DMS53 treated with DMSO at 0.1 percent for 48 hours (cell line): ENCODE measurements at regions not wholly inside any gene's neighbourhood (a gene's known extent, or its start where the extent isn't known, plus 50 kb on each side); places are given as distances from the start of the nearest gene placed in this dataset.
"Not testable (repeated sequence)": the region's sequence is repeated elsewhere in the genome, so short reads cannot be mapped to it uniquely, and the experiment has no call there.

Experiments
- DNase-seq: peaks from one replicate; lab custom pipeline; 2025; ENCODE audit not compliant: unreplicated experiment; lab: John Stamatoyannopoulos, UW

DNA sequence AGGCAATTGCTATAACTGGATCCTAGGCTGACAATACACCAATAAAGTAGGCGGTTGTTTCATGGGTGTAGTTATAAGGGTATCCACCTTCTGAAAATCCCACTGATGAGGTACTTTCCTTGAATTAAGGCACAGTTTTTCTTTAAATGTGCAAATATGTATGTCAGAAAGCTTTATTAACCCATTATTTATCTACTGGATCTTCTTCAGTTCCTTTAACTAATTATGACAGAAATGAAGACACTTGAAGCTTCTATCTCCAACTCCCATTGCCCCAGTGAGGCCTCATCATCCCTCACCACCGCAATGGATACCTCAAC is 159.6 kb upstream of the KLF3 start:
- DNase-seq, result no peak

DNA sequence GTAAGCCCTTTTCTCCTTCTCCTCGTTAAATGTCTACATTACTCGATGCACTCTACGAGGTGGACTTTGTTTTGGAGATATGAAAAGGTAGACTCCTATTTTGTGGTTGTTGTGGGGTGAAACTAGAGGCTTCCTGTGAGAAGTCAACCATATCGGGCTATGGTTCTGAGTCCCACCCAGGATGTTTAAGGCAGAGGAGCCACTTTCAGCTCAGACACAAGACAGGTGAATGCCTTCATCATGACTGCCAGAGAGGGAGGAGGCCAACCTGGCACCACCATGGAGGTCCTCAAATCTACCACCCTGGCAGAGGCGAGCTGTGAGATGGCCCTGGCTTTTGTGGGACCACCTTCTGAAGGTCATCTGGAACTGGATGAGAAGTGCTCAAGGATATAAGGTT is 154.4 kb upstream of the KLF3 start:
- no peak for DNase-seq

DNA sequence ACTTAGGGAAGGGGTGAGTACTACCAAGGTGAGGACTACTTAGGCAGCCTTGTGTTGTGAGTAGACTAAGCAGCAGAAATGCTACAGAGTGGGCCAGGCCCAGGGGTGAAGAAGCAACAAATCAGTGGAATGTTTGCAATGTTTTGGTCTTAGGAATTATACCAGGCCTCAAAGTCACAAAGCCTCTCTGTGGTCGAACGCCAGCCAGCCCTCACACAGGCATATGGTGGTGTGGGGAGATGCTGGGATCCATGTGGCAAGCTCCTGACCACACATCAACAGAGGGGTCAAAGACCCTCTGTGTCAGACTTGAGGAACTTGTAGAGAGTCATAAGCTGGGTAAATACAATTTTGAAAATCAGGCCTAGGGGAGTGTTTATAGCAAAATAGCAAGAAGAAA is 153.8 kb upstream of the KLF3 start:
- DNase-seq, result no peak

DNA sequence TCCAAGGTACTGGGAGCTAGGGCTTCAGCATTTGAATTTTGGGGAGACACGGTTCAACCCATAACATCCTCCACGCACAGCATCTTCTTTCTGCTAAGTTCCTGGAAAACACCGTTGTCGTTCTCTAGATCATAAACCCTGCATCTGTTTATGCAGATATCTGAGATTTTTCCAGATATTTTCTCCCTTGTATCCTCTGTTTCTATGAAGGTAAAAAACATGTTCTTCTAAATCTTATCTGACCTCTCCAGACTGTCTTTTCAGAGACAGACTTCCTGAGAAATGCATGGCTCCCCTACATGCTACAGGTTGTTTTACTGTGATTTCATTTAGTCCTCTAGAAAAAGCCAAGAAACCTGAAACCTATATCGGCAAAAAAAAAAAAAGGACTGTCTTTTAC is 152.3 kb upstream of the KLF3 start:
- DNase-seq, result no peak

DNA sequence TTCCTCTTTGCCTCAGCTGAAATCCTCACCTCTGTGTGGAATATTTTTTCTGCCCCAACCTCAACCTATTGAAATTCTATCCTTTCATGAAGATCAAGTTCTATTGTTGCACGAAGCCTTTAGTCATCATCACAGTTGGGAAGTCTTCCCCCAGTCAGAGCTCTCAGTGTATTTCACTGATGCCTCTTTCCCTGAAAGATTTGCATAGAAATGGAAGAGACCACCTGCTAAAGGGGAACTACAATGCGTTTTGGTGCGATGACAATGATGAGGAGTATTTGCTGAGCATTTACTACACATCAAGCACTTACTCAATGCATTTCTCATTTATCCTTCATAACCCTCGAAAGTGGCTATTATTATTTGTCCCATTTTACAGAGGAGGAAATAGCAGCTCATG is 151.2 kb upstream of the KLF3 start:
- peak; percentile 11 for DNase-seq

DNA sequence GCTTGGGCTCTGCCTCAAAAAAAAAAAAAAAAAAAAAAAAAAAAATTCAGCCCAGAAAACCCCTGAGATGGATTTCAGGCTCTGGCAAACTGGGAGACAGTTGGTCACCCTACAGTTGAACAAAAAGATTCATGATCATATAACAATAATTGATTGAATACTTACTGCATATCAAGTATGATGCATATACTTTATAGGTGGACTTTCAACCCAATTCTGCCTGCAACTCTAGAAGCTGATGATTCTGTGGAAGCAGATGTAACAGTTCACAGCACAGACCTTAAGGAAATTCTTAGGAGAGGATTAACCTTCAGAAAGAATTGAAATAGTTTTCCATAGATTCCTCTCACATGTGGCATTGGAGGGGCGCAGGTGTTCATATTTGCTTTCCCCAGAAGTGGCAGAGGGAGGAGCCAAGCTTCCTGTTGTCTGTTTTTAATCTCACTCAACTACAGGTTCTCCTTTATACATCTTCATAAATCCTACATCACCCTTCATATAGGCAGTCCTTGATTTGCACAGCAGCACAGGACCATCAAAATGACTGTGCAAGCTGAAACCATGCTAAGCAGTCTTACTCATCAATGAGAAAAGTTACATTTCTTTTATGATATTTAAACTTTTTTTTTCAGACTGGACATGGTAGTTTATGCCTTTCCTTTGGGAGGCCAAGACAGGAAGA is 149.4 kb upstream of the KLF3 start:
- DNase-seq, result peak; percentile 85

DNA sequence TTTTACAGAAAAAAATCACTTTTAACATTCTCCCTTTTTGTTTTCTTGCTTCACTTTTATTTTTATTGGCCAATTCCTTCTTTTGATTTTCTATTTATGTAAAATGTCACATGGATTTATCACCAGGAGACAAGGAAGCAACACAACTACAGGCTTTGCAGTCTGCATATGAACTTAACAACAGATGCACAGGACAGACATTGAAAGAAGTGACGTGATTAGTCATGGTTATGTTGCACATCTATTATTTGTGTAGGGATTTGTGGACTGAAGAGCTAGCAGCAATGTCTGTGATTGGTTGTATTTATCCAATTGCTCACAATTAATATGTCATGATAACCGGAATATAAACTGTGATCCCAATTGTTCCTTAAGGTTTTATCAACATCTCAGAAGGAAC is 147.8 kb upstream of the KLF3 start:
- DNase-seq, result peak; percentile 96

DNA sequence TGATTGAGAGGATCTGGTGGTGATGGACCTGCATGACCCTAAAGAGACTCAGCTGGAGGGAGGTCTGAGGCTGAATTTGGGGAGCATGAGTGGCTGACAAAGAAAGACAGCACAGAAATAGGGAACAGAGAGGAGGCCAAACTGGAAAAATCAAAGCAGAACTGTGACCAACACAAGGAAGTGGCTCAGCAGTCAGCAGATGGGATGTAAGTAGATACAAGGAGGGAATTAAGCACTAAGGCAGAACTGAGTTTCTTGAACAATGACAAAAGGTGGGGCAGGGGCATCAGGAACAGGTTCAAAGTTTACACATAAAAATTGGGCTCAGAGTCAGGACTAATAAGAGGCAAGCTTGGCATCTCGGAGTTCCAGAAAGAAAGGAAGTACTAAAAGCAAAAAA is 144.3 kb upstream of the KLF3 start:
- no peak for DNase-seq

DNA sequence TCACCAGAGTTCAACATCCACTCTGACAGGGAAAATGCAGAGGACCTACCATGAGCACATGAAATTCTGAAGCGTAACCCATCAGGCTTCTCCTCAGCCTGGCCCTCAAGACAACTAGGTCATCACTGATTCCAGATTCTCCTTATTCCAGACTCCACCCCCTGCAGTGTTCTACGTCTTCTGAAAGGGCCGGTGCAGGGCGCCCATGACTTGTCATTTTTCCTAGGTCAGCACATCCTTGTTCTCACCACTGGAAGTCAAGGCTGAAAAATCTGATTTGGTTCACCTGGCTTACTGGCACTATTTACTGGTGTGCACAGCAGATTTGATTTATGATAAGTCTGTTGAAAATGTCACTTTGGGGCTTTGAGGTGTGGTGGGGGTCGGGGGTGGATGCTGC is 140.9 kb upstream of the KLF3 start:
- DNase-seq, result no peak

DNA sequence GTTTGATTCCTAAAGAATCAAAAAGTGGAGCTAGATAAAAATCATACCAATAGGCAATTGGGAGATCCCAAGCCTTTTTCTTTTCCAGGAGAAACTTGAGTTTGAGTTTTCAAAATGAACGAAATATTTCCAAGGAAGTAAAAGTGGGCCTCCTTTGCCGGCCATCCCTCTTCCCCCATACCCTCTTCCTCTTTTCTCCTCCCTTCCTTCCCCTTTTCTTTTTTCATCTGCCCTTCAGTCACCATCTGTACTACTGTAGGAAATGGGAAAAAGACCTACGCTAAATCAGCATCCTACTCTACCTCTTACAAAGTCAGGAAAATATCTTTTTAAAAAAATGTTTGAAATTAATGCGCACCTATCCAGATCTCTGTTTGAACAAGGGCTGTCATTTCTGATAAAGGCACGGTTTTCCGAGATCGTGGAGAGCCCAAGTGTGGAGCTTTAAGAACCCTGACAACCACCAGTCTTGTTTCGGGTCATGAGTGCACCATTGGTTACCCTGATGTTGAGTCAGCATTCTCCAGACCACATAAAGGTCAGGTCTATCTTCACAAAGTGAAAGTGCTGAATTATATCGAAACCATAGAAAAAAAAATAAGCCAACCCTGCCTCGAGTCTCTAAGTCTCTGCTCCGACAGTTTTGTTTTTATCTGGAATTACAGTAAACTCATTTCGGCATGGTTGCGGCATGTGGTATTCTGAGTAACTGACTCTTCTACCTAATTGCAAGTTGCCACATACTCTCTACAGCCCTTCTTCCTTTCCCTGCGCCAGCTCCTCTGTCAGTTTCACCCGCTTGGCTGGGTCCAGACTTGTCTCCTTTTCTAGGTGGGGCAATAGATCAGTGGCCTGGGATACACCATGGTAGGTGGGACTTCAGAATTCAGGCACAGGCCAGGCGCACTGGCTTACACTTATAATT is 140.2 kb upstream of the KLF3 start:
- no peak for DNase-seq

DNA sequence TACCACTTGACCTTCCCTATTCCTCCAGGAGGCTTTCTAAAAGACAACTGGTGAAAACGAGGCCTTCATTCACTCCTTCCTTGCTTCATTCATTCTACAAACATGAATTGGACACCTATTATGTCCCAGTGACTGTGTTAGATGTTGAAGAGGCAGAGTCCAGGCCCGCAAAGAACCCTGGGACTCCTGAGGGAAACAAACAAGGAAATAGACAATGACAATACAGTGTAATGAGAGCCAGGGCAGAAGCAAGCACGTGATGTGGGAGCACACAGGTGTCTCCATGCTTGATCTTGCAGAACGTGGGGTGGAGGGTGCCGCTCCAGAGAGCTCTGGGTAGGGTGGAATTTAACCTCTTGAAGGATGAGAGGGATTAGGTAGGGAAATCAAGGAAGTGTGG is 137.6 kb upstream of the KLF3 start:
- peak; percentile 76 for DNase-seq

DNA sequence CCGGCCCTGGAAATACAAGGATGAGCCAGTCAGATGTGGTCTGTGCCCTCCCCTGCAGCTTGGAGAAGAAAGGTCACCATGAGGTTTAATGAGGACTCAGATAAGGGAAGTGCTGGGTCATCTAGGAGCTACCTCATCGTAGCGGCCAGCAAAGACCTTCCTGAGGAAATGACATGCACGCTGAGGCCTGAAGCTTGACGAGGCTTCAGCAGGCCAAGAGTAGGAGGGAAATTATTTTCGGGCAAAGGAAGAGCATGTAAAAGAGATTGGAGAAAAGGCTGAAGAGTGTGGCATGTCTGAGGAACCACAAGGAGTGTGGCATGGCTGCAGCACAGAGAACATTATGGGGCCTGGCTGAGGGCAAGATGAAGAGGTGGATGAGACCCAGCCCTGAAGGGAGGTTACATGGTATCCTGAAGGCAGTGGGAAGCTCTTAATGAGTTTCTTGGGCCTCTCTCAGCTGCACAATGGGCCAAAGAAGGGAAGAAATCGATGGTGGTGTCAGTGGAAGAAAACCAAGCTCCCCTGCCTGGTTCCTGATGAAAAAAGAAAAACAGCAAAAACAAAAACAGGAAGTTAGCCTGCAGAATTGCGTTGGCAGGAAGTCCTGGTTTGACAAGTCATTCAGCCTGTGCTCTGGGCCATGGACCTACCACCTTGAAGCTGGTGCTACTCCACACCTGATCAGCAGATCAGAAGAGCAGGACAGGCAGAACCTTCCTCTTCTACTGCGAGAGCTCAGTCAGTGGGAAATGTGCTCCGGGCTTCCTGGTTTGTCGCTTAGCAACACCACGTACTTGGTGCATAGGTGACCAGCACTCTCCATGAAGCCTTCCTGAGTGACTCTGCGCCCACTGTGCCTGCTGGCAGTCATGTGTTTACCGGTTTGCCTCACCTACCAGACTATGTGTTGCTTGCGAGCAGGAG is 134.5 kb upstream of the KLF3 start:
- DNase-seq, result peak; percentile 99

DNA sequence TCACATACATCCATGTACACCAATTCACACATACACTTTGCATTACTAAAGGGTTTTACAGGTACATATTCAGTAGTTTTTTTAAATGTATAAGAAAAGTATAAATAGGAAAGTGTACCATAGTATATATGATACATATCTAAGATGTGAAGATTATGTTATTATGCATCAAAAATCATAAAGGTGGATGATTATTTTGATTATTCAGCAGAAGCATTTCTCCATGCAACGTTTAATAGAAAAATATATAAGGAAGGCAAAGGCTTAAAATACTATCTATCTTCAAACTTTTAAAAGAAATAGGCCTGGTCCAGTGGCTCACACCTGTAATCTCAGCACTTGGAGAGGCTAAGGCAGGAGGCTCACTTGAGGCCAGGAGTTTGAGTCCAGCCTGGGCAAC is 133.5 kb upstream of the KLF3 start:
- no peak for DNase-seq

DNA sequence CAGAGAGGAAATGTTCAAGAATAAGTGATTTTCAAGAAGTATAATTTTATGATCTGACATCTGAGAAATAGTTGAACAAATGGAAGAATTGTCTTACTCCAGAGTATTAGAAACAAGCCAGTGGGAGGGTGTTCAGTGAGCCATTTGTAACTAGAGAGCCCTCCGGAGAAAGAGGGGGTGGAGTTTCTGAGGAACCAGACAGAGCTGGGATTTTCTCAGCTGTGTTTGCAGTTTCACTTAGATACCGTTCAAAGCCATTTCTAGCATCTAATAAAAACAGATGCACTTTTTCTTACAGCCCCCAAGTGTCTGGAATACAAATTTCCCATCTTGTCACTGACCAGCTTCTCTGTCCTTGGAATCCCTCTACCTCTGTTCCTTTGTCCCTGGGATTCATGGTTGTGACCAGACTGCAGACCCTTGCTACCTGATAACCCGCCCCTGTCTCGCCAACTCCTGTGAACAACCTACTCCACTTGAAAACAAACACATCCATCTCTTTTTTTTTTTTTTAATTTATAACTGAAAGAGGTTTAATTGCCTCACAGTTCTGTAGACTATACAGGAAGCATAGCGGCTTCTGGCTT is 132.8 kb upstream of the KLF3 start:
- DNase-seq, result peak; percentile 55

DNA sequence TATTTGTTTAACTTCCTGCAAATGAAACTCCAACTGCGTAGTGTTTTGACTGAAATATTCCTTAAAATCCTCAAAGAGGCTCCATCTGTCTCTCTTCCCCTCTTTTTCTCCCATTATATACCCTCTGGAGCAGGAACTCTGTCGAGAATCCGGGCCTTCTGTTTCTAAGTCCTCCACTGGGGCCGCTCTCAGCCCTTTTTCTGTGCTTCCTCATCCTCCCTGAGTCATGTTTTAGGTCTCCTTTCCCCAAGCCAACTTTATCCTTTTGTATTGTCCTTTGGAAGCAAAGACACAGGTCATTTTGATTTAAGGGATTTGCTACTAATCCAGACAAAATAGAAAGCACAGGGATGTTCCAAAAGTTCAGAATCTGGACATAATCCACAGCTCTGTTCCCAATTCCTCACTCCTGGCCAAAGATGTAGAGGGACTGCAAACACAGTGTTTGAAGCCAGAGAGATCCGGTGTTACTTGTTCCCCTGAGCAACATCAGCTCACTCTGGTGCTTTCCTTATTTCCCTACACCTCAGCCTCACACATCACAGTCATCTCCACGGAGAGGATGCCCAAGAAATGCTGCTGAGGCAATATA is 131.0 kb upstream of the KLF3 start:
- DNase-seq, result no peak

DNA sequence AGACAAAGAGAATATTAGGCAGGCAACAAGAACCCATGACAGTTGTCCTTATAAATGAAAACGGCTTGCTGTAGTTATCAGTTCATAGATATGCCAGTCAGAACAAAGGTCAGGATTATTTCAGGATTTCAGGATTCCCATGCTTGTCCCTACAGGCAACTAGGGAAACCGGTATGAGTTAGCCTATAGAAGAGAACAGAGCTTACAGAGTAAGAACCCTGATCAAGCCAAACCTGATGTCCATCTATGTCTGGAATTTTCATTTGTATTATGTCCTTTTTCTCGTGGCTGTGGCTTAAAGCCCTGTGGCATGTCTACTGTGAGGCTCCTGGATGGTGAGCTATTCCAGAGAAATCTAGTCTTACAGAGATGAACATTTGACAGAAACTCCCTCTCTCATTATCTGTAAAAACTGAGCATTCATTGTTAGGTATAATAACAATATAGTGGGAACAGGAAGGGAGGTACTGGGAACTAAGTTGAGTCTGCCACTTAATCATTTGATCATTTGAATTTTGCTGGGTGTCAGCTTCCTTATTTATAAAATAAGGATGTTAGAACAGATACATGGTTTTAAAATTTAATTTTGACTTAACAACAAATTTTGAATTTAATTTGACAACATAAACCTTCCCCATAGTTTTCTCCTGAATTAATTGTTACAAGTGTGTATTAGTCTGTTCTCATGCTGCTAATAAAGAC is 129.5 kb upstream of the KLF3 start:
- DNase-seq, result no peak

DNA sequence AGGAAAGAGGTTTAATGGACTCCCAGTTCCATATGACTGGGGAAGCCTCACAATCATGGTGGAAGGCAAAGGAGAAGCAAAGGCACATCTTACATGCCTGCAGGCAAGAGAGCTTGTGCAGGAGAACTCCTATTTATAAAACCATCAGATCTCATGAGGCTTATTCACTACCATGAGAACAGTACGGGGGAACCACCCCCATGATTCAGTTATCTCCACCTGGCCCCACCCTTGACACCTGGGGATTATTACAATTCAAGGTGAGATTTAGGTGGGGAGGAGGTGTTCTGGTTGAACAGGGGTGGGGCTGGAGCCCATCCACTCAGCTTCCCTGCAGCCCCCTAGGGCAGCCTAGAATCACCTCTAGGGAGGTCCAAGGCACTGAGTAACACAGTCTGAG is 128.9 kb upstream of the KLF3 start:
- DNase-seq, result not testable (repeated sequence)

DNA sequence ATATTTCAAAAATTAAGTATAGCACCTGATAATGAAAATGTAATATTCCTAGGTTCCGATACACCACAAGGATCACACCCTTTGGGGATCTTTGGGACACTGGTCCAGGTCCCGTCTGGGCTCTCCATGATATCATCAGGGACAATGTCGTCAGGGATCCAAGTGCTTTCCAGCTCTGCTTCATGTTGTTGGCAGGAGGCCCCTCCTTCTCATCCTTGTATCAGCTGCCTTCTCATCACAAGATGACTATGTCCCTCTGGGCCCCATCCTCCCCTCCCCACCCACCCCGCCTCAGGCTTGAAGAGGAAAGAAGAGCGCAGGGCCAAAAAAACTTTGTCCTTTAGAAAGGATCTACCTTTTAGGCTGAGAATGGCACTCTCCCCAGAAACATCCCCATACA is 128.3 kb upstream of the KLF3 start:
- no peak for DNase-seq

DNA sequence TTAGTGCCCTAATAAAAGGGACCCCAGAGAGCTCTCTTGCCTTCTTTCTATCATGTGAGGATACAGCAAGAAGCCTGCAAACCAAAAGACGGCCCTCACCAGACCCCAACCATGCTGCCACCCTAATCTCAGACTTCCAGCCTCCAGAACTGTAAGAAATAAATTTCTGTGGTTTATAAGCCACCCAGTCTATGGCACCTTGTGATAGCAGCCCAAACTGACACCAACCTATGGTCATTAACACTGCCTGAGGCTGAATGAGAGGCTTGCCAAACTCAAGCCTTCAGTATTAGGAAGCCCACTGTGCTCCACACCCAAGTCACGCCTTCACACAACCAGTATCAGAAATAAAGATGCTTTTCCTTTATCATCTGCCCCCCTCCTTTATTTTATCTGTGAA is 127.3 kb upstream of the KLF3 start:
- no peak for DNase-seq

DNA sequence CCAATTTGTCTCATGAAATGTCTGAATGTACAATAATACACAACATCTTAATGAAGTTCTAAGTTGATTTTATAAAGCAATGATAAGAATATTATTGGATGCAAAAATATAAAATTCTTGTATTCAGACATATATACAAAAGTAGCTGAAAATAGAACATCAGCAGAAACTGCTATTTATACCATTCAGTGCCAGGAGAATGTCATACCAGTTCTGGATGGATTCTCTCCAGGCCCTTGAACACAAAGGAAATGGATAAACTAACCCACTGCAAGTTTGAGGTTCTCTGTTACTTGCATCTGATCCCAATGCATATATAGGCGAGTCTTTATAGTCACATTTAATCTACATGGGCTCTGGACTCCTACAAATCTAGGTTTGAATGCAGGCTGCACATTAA is 126.3 kb upstream of the KLF3 start:
- DNase-seq, result no peak
